ENCODE measurements at regions not wholly inside any gene's neighbourhood (a gene's known extent, or its start where the extent isn't known, plus 50 kb on each side); places are given as distances from the start of the nearest gene placed in this dataset.
"Not testable (repeated sequence)": the region's sequence is repeated elsewhere in the genome, so short reads cannot be mapped to it uniquely, and the experiment has no call there.

DNA sequence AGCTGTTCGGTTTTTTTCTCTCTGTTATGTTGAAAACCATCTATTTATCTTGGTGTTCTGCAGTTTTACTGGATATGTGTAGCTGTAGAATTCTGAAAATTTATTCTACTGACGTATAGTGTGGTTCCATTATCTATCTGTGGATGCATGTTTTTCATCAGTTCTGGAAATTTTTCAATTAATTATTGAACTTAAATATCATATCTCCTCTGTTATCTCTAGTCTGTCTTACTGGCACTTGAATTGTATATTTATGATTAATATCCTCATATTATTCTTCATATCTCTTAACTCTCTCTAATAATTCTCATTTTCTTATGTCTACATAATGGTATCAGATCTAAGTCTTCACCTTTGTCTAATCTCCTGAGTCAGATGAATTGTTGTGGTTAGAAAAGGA lies 501.7 kb downstream of the STK39 start:
- DNase-seq: no peak

DNA sequence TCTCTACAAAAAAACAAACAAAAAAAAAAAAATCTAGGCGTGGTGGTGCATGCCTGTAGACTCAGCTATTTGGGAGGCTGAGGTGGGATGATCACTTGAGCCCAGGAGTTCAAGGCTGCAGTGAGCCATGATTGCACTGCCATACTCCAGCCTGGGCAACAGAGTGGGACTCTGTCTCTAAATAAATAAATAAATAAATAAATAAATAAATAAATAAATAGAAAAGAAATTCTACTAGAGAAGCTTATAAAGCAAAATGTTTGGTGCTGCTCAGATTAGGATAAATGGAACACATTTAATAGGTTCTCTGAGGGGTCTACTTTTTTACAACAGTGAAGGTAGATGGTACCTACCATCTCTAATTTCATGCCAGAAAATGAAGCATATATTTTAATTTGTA lies 507.5 kb downstream of the STK39 start:
- not testable (repeated sequence) for DNase-seq

DNA sequence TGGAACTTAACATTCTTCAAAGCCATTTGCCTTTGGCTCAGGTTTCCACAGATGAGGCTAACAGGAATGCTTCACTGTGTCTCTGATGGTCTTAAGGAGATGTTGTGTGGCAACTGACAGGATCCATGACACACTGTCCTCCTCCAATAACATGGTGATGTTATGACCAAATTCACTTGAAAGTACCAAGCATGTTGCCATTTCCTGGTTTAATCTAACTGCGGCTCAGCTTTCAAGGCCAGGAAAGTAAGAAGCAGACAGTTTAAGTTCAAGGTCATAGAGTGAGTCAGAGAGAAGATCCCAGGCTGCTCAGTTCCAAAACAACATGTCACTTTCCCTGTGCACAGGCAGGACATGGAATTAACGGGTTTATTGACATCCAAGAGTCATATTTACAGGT lies 513.6 kb downstream of the STK39 start:
- DNase-seq: no peak

- peak; percentile 55 for DNase-seq
Measured at GRCh38 chr2:167732326-167732725, 515.1 kb downstream of the STK39 start.

GRCh38 chr2:167729911-167730310 lies 517.5 kb downstream of the STK39 start:
- DNase-seq: peak; percentile 31

DNA sequence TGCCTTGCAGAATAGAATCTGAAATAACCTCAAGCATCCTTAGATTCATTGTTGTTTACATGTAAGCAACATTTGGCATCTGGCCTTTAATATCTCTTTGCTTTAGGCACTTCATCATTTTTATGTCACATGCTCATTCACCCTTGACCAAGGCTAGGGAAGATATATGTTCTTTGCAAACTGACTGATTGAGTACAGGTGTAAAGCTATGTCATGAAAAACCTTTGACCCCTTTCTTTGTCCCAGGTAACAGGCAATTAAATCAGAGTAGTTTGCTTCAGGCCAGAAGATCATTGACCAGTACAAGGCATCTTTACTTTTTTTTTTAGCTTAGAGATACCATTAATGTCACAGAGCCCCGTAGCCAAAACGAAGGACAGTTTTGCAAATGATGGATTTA lies 520.6 kb downstream of the STK39 start:
- DNase-seq: no peak

GRCh38 chr2:167721593-167721992 lies 525.8 kb downstream of the STK39 start:
- no peak for DNase-seq

- DNase-seq: no peak
Measured at GRCh38 chr2:167719410-167719809, 528.0 kb downstream of the STK39 start.

- DNase-seq: no peak
Measured at GRCh38 chr2:167718560-167718959, 528.8 kb downstream of the STK39 start.

- DNase-seq: no peak
Measured at GRCh38 chr2:167715932-167716331, 531.5 kb downstream of the STK39 start.

GRCh38 chr2:167715498-167715897 lies 531.9 kb downstream of the STK39 start:
- DNase-seq: not testable (repeated sequence)

DNA sequence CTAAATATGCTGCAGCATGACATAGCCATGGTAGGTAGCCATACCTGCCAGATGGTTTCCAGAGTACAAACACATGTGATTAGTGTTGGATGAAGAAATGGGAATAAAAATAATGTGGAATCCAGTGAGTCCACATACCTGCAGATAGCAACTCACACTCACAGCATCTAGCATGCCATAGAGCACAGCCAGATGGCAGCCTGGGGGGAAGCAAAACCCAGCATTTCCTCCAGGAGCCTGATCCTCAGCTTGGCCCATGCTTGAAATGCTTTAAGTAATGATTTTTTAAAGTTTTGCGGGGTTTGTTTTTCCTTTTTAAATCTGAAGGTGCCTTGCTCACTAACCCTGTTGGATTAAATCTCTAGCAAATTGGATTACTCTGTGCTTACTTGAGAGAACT lies 535.1 kb downstream of the STK39 start:
- no peak for DNase-seq

DNA sequence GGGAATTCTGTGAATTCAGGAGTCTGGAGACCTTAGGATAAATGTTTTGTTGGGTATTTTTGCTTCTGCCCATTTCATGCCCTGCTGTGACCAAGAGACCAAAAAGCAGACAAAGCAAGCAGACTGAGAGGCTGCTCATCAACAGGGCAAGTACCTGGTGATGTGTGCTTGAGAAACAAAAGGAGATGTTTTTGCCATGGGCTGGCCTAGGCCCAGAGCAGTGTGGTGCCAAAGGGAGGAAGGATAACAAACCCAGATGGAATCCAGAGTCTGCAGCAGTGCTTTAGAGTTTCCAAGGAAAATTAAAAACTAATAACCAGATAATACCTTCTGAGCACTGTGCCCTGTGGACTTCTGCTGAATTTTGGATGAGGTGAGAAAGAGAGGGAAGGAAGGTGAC lies 538.4 kb downstream of the STK39 start:
- DNase-seq: no peak

DNA sequence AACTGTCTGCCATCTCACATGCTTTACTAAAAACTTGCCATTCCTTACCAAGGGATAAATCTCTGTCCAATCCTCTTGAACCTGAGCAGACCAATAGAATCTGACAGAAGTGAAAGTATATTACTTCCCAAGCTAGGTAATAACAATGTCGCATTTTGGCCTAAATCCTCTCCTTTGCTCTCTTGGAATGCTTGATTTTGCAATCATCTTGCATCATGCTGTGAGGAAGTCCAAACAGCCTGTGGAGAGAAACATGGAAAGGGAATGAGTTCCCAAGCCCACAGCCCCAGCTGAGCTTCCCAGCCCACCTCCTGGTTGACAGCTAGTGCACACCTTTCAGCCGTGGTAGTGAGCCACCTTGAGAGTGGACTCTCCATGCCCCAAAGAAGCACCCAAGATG lies 540.6 kb downstream of the STK39 start:
- no peak for DNase-seq

- no peak for DNase-seq
Measured at GRCh38 chr2:167703441-167703840, 544.0 kb downstream of the STK39 start.

DNA sequence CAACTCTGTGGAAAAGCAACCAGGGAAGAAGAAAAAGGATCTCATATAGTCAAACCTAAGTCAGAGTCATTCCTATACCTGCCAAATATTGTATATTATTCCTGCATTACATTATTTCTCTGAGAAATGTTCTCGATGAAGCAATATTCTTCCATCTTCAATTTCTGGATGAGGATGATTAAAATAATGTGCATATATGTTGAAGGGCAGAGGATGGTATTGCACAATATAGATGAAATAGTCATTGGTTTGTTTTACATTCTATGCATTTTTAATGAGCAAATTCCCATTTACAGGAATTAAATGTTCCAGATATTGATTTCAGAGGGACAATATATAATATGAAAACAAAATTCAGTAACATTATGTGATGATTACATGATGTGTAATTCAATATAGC lies 545.2 kb downstream of the STK39 start:
- no peak for DNase-seq

- no peak for DNase-seq
Measured at GRCh38 chr2:167701651-167702050, 545.7 kb downstream of the STK39 start.

GRCh38 chr2:167697948-167698347 lies 549.4 kb downstream of the STK39 start:
- no peak for DNase-seq

GRCh38 chr2:167697194-167697593 lies 550.2 kb downstream of the STK39 start:
- DNase-seq: no peak

- DNase-seq: no peak
Measured at GRCh38 chr2:167692936-167693335, 554.5 kb downstream of the STK39 start.

DNA sequence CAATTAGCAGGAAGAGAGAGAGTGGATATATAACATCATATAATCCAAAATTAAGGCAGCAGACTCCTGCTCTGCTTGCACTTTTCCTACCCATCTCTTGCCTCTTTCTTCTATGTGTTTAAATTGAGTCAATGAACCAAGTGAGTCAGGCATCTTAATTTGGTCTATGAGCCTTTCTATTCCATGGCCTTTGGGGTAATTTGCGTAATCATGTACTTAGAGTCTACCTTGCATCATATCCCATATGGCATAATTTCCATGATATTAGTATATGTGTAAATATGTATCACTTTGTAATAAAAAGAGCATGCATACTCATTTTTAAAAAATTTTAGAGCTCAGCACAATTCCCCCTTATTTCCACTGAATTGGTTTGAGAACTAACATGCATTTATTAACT lies 555.2 kb downstream of the STK39 start:
- DNase-seq: no peak

- no peak for DNase-seq
Measured at GRCh38 chr2:167689444-167689843, 558.0 kb downstream of the STK39 start.

- no peak for DNase-seq
Measured at GRCh38 chr2:167686691-167687090, 560.7 kb downstream of the STK39 start.

GRCh38 chr2:167681234-167682015 lies 566.0 kb downstream of the STK39 start:
- DNase-seq: no peak

GRCh38 chr2:167678158-167678557 lies 569.2 kb downstream of the STK39 start:
- DNase-seq: no peak
